Mucosa of rectum (tissue), 2 donors: ENCODE measurements at regions not wholly inside any gene's neighbourhood (a gene's known extent, or its start where the extent isn't known, plus 50 kb on each side); places are given as distances from the start of the nearest gene placed in this dataset.

ENCODE experiments used
- H3K27ac ChIP-seq, 2 donors: one replicate each; pipeline ENCODE4 v1.7.0; 2013; ENCODE audit warnings: inconsistent platforms in 2 of 2, low read depth in 2 of 2, low read length in 2 of 2
- H3K27me3 ChIP-seq, 2 donors: one replicate each; pipeline ENCODE4 v1.7.0; 2013; ENCODE audit warnings: low read length in 2 of 2; ENCODE audit not compliant: control insufficient read depth in 2 of 2, insufficient read depth in 2 of 2
- H3K36me3 ChIP-seq, 2 donors: one replicate each; pipeline ENCODE4 v1.7.0; 2013; ENCODE audit warnings: low read length in 2 of 2; ENCODE audit not compliant: control insufficient read depth in 2 of 2, insufficient read depth in 2 of 2
- H3K4me1 ChIP-seq, 2 donors: one replicate each; pipeline ENCODE4 v1.7.0; 2013; ENCODE audit warnings: low read length in 2 of 2, mild to moderate bottlenecking in 1 of 2; ENCODE audit not compliant: control insufficient read depth in 2 of 2, insufficient read depth in 2 of 2
- H3K4me3 ChIP-seq, 2 donors: one replicate each; pipeline ENCODE4 v1.7.0; 2013; ENCODE audit warnings: low read length in 2 of 2
- H3K9ac ChIP-seq, 2 donors: one replicate each; pipeline ENCODE4 v1.7.0; 2013; ENCODE audit warnings: low read length in 2 of 2, low read depth in 1 of 2, mild to moderate bottlenecking in 1 of 2
- H3K9me3 ChIP-seq, 2 donors: one replicate each; pipeline ENCODE4 v1.7.0; 2013; ENCODE audit warnings: low read length in 2 of 2; ENCODE audit not compliant: control insufficient read depth in 2 of 2
- donor health status: healthy.
- donor health status: Normal muscosa, but diverticular disease.

DNA sequence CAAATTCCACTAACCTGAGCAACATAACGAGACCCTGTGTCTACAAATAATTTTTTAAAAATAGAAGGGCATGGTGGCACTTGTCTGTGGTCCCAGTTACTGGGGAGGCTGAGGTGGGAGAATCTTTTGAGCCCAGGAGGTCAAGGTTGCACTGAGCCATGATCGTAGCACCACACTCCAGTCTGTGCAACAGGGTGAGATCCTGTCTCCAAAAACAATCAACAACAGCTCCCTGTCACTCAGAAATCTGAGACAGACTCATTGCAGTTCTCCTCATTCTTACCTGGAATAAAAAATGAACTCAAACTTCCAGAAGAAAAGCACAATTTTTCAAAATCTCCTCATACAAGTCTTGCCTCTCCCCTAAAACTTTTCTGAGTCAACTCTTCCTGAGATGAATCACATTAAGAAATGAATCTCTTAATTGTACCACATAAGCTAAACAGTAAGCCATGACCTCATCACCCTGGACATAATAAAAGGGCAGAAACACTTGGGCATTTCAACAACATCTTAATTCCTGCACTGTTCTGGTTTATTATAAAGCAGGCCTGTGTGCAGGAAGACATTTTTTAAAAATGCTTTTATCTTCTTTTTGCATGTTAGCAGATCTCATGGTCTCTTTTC is 214.3 kb upstream of the CDKN3 start:
- Histone ChIP-seq H3K27me3 (no peaks in the 10 kb centered on the region), H3K27ac (no peak overlapping the region), H3K4me3 (no peak overlapping the region), H3K9me3 (no peaks in the 10 kb centered on the region), H3K9ac (no peak overlapping the region), H3K4me1 (peaks cover 4 to 5% of the 10 kb centered on the region in 2 donors), H3K36me3 (no peaks in the 10 kb centered on the region)

GRCh38 chr14:54186821-54187763 is 209.7 kb upstream of the CDKN3 start:
- Histone ChIP-seq H3K4me1 (no peaks in the 10 kb centered on the region), H3K9ac (no peak overlapping the region), H3K9me3 (no peaks in the 10 kb centered on the region), H3K4me3 (no peak overlapping the region), H3K27ac (no peak overlapping the region), H3K27me3 (no peaks in the 10 kb centered on the region), H3K36me3 (no peaks in the 10 kb centered on the region)

DNA sequence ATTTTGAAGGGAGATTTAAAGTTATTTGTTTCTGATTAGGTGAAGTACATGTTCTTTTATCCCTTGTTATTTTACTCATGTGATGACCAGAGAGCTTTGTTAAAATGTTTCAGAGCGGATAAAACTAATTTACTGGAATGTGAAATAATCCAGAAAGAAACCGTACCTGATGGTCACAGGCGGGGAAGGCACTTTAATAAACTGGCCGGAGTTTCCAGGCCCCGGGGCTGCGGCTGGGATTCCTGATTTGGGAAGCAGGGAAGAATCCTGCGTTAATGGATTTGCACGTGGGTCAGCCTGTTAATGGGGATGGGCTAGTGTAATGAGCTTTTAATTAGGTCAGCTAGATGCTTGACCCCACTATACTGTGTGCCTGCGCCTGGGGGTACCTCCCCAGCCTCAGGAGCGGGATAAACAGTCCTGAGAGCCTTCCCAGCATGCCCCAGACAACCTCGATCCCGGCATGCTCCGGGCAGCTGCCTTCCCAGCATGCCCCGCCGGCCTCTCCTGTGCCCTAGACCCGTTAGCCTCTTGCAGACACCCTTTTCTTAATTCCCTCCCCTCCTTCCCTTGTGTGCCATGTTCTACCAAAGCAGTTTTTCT is 208.6 kb upstream of the CDKN3 start:
- Histone ChIP-seq H3K4me1 (no peaks in the 10 kb centered on the region), H3K9ac (no peak overlapping the region), H3K36me3 (no peaks in the 10 kb centered on the region), H3K27ac (no peak overlapping the region), H3K9me3 (no peaks in the 10 kb centered on the region), H3K4me3 (no peak overlapping the region), H3K27me3 (no peaks in the 10 kb centered on the region)

- no peak overlapping the region for H3K27ac ChIP-seq
- no peaks in the 10 kb centered on the region for H3K27me3 ChIP-seq
- no peaks in the 10 kb centered on the region for H3K4me1 ChIP-seq
- no peak overlapping the region for H3K4me3 ChIP-seq
- no peak overlapping the region for H3K9ac ChIP-seq
- H3K36me3 ChIP-seq = no peaks in the 10 kb centered on the region
- H3K9me3 ChIP-seq = no peaks in the 10 kb centered on the region
Observed at GRCh38 chr14:54189333-54189732, 207.5 kb upstream of the CDKN3 start.

DNA sequence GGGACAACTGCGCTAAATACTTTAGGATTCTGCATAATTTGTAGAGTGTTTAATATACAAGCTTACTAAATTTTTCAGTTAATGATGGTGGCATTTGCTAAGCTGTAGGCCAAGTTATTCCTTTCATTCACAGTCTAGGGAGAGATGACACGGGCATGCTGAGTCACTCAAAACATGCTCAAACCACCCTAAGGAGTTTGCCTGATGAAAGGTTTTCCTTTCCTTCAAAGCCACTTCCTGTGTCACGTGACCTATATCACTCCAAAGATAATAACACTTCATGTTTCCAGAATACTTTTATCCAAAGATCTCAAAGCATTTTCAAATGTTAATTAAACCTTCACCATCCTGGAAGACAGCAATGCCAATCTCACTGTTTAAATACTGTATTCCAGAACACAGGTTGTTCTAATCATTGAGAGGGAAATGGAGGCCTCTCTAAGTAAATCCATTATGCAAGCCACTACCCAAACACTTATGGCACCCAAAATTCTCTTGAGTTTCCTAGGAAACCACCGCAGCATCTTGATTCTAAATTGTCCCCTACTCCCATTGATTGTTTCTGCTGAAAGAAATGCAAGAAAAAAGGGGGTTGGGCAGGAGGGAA is 207.0 kb upstream of the CDKN3 start:
- H3K27ac ChIP-seq = no peak overlapping the region
- H3K9me3 ChIP-seq = no peaks in the 10 kb centered on the region
- H3K36me3 ChIP-seq = no peaks in the 10 kb centered on the region
- no peaks in the 10 kb centered on the region for H3K4me1 ChIP-seq
- H3K27me3 ChIP-seq = no peaks in the 10 kb centered on the region
- H3K4me3 ChIP-seq = no peak overlapping the region
- no peak overlapping the region for H3K9ac ChIP-seq

GRCh38 chr14:54191846-54192245 is 205.0 kb upstream of the CDKN3 start:
- H3K27ac ChIP-seq = no peak overlapping the region
- H3K4me3 ChIP-seq = no peak overlapping the region
- H3K9ac ChIP-seq = no peak overlapping the region
- H3K27me3 ChIP-seq = no peaks in the 10 kb centered on the region
- no peaks in the 10 kb centered on the region for H3K4me1 ChIP-seq
- H3K36me3 ChIP-seq = no peaks in the 10 kb centered on the region
- H3K9me3 ChIP-seq = no peaks in the 10 kb centered on the region

DNA sequence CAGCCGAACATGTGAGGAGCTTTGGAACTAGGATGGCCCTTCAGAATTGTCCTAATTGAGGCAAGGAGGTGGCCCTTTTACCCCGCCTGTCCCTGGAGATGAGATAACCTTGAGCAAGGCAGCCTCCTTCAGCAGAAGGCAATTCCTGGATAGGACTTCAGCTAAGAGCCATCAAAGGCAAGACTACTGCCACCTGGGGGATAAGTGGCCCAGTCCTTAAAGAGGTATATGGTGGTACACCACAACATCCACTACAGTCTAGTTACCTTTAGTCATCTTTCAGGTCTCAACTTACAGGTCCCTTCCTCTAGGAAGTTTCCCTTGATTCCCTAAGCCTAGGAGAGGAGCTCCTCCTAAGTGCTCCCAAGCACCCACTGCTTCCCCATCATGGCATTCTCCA is 204.2 kb upstream of the CDKN3 start:
- Histone ChIP-seq H3K9me3 (no peaks in the 10 kb centered on the region), H3K36me3 (no peaks in the 10 kb centered on the region), H3K27me3 (no peaks in the 10 kb centered on the region), H3K4me1 (no peaks in the 10 kb centered on the region), H3K9ac (no peak overlapping the region), H3K4me3 (no peak overlapping the region), H3K27ac (no peak overlapping the region)

DNA sequence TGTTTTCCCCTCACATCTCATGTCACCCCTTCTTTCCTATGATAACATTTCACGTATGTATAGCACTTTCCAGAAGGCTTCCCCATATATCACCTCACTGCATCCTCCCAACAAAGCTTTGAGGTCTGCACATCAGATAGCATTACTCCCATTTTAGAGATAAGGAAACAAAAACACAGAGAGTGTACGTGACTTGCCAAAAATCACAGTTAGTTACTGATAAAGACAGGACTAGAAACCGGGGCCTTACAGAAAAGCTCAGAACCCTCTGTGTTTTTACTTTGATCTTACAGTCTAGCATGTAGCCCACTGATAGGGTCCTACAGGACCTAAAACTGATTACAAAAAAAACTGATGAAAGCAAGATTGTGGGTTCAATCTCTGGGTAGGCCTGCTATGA is 202.9 kb upstream of the CDKN3 start:
- H3K9ac ChIP-seq = no peak overlapping the region
- no peak overlapping the region for H3K27ac ChIP-seq
- no peaks in the 10 kb centered on the region for H3K9me3 ChIP-seq
- no peaks in the 10 kb centered on the region for H3K36me3 ChIP-seq
- no peak overlapping the region for H3K4me3 ChIP-seq
- no peaks in the 10 kb centered on the region for H3K27me3 ChIP-seq
- no peaks in the 10 kb centered on the region for H3K4me1 ChIP-seq

DNA sequence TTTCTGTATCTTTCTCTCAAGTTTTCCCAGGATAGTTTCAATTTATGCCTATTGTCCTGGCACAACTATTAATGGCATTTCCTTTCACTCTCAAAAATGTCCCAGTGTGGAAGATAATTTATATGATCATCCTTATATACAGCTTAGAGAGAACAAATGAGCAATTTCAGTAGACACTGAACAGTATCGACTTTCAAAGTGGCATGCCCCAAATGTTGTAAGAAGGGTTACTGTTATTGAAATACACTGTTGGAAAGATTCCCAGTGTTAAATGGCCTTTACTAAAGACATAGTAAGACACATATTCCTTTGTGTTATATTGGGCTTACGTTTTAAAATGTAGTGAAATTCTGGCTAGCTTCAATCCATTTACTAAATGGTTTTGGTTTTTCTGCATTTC is 202.3 kb upstream of the CDKN3 start:
- no peak overlapping the region for H3K27ac ChIP-seq
- H3K4me3 ChIP-seq = no peak overlapping the region
- no peaks in the 10 kb centered on the region for H3K4me1 ChIP-seq
- H3K36me3 ChIP-seq = no peaks in the 10 kb centered on the region
- no peaks in the 10 kb centered on the region for H3K9me3 ChIP-seq
- no peak overlapping the region for H3K9ac ChIP-seq
- no peaks in the 10 kb centered on the region for H3K27me3 ChIP-seq

- H3K36me3 ChIP-seq = no peaks in the 10 kb centered on the region
- no peak overlapping the region for H3K9ac ChIP-seq
- no peak overlapping the region for H3K4me3 ChIP-seq
- no peaks in the 10 kb centered on the region for H3K4me1 ChIP-seq
- no peaks in the 10 kb centered on the region for H3K27me3 ChIP-seq
- H3K27ac ChIP-seq = no peak overlapping the region
- H3K9me3 ChIP-seq = no peaks in the 10 kb centered on the region
Observed at GRCh38 chr14:54197369-54197768, 199.4 kb upstream of the CDKN3 start.
